Heart left ventricle (tissue), 16 donors: ENCODE measurements at regions not wholly inside any gene's neighbourhood (a gene's known extent, or its start where the extent isn't known, plus 50 kb on each side); places are given as distances from the start of the nearest gene placed in this dataset.
"Not testable (repeated sequence)": the region's sequence is repeated elsewhere in the genome, so short reads cannot be mapped to it uniquely, and the experiment has no call there.

Experiments used
- ATAC-seq, 4 donors: fragments of 200-7000 bp; cut with Tn5 transposase; one replicate each; pipeline ENCODE4 v1.9.1; 2020 to 2022; ENCODE audit warnings: moderate library complexity in 4 of 4, mild to moderate bottlenecking in 3 of 4, moderate number of reproducible peaks in 1 of 4
- DNase-seq, 5 donors: peaks; one replicate each; pipeline ENCODE4 v3.0.0-alpha.2; 2020
- H3K27ac ChIP-seq, 12 donors: fragments of 200-600 bp; sonication (generic) in 4 of 12; one replicate each; pipeline versions ENCODE4 v1.5.0 to v1.8.0; 2016 to 2022; ENCODE audit warnings: mild to moderate bottlenecking in 2 of 12
- H3K27me3 ChIP-seq, 9 donors: fragments of 200-600 bp; sonication (generic) in 2 of 9; one replicate each; pipeline versions ENCODE4 v1.5.1 to v1.8.0; 2016 to 2022; ENCODE audit warnings: mild to moderate bottlenecking in 3 of 9
- H3K36me3 ChIP-seq, 9 donors: fragments of 200-600 bp; sonication (generic) in 2 of 9; one replicate each; pipeline versions ENCODE4 v1.5.0 to v1.8.0; 2018 to 2022; ENCODE audit warnings: mild to moderate bottlenecking in 2 of 9
- H3K4me1 ChIP-seq, 12 donors: fragments of 200-600 bp; sonication (generic) in 4 of 12; one replicate each; pipeline versions ENCODE4 v1.5.0 to v1.8.0; 2016 to 2022; ENCODE audit warnings: mild to moderate bottlenecking in 3 of 12
- H3K4me3 ChIP-seq, 12 donors: fragments of 200-600 bp; sonication (generic) in 4 of 12; one replicate each; pipeline versions ENCODE4 v1.5.0 to v1.8.0; 2017 to 2022; ENCODE audit warnings: mild to moderate bottlenecking in 9 of 12, moderate library complexity in 4 of 12
- H3K9me3 ChIP-seq, 12 donors: fragments of 200-600 bp; sonication (generic) in 4 of 12; one replicate each; pipeline versions ENCODE4 v1.5.0 to v1.8.0; 2016 to 2022; ENCODE audit warnings: mild to moderate bottlenecking in 1 of 12
- WGBS, 4 donors: extraction: QIAGEN DNeasy Blood & Tissue Kit in 2 of 4; methylation state at CpG; one replicate each; pipeline versions ENCODE4 v1.1.5 to v1.1.7; 2013 to 2018; 5-methylcytosine and 5-hydroxymethylcytosine counted together
- intact Hi-C, 10 donors: fragments of 100-400 bp; cut with DNase I; formaldehyde crosslinking; loops; one replicate each; pipeline versions ENCODE4 v1.11.1 to v1.14.2; 2022
- donor health status: ischemic (EF 13 %, LVEDD 7.1; RV severe dilation, severe dysfunction).
- donor health status: healthy with polysubstance abuse.
- donor health status: DM: no; HTN: yes; CAD: no.
- donor health status: DM: no; HTN: no; CAD: no.
- donor health status: ischemic (EF 25% LVEDD 6.9; RV normal size, moderate dysfunction).
- donor health status: ischemic (EF 25% LVEDD 5.7; RV mildly dilated, moderate dysfunction).
- donor health status: healthy.
- donor health status: DM: yes; HTN: yes; CAD: no.
- donor health status: ischemic (EF 35%, LVEDD 5.7; RV mildly dilated, moderate dysfunction).
- donor health status: nonischemic (EF 11% LVEDD 7.7; RV severe dilation, severe dysfunction).
- donor health status: DM: yes; HTN: yes; CAD: no.
- donor health status: PGD.
- donor health status: ischemic (EF 29% LVEDD 5.4; RV normal size, mild dysfunction).
- donor health status: nonischemic (EF 23%, LVEDD 6.1; RV moderate dilation, normal function).

GRCh38 chrX:3875638-3876037 lies 162.2 kb upstream of the PRKX start:
- H3K27me3 ChIP-seq, H3K27ac ChIP-seq, DNase-seq, H3K9me3 ChIP-seq, ATAC-seq, H3K4me1 ChIP-seq, H3K36me3 ChIP-seq, H3K4me3 ChIP-seq, intact Hi-C loops: not testable (repeated sequence)
- WGBS, 4 donors: no CpG with 5 or more reads among the region's 12 CpGs

- H3K4me1 ChIP-seq, H3K27ac ChIP-seq, ATAC-seq, H3K4me3 ChIP-seq, H3K27me3 ChIP-seq, intact Hi-C loops, H3K36me3 ChIP-seq, H3K9me3 ChIP-seq: not testable (repeated sequence)
- DNase-seq: peak in 1 of 5 donors; percentile 7
- WGBS, 4 donors: 75 to 79% (median 78%) methylated on average over 5 to 6 of the region's 12 CpGs; no CpG with 5 or more reads in 1 of the 4 donors
Observed at GRCh38 chrX:3872226-3872879, 158.9 kb upstream of the PRKX start.

DNA sequence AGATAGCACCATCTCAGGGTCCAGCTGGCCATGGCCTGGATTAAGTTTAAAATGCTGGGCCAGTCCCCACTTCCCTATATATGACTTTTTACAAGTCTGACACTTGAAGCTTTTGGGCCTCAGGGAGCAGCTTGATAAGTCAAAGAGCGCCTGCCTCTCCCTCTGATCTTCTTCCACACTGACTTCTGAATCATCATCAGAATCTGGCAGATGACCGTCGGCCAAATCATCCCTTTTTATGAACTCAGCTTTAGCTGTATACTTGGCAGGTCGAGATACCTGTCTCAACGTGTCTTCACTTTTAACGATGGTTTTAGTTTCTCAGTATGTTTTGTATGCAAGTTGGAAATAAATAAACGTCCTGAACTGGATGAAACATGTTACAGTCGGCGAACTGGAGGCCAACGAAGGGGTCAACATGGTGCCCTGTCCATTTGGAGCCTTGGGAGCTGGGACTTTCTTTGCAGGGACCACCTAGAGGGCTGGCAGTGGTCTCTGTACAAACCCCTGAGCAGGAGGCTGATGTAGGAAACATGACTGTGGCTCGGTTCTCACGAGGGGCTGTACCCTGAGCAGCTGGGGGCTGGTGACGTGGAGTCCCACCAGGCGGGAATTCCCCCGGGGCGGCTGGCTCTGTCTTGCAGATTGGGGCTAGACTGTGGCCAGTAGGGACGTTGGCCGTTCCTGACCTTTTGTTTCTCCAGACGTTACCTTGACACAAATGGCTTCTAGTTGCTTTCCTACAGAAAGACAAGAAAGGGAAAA lies 153.8 kb upstream of the PRKX start:
- intact Hi-C loops, H3K4me1 ChIP-seq, H3K4me3 ChIP-seq, ATAC-seq, H3K36me3 ChIP-seq, H3K27me3 ChIP-seq, H3K27ac ChIP-seq, H3K9me3 ChIP-seq, DNase-seq: not testable (repeated sequence)
- 95% methylated on average over 14 of the region's 19 CpGs; no CpG with 5 or more reads in 3 of the 4 donors for WGBS, 4 donors

DNA sequence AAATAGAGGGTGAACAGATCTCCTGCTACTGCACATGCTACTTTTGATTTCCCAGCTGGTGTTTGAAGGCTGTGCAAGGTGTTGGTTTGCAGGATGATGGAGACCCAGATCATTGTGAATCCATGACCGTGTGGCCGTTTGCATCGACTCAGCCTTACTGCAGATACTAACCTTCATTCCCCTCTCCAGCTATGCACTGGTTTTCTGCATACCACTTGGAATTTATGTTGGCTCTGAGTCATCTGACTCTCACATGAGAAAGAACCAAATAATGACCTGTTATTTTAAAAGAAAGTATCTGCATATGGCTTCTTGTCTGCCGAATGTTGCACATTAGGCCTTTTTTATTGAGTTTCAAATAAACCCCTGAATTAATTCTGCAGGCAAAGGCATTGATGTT lies 144.9 kb upstream of the PRKX start:
- intact Hi-C loops, DNase-seq, H3K27ac ChIP-seq, H3K4me3 ChIP-seq, H3K9me3 ChIP-seq, H3K27me3 ChIP-seq, ATAC-seq, H3K36me3 ChIP-seq, H3K4me1 ChIP-seq: not testable (repeated sequence)
- WGBS, 4 donors: no CpG with 5 or more reads among the region's 4 CpGs

GRCh38 chrX:3843522-3844145 lies 130.2 kb upstream of the PRKX start:
- H3K4me3 ChIP-seq: peak overlapping the region in 8 of 12 donors; percentile 37 to 48 (median 44)
- DNase-seq, H3K9me3 ChIP-seq, H3K27me3 ChIP-seq, H3K4me1 ChIP-seq, intact Hi-C loops, H3K36me3 ChIP-seq, H3K27ac ChIP-seq: not testable (repeated sequence)
- peak in 3 of 4 donors; percentile 60 to 83 (median 83) for ATAC-seq
- no CpG with 5 or more reads among the region's 85 CpGs for WGBS, 4 donors

GRCh38 chrX:3842822-3843521 lies 129.5 kb upstream of the PRKX start:
- H3K36me3 ChIP-seq, intact Hi-C loops, H3K27ac ChIP-seq, H3K4me1 ChIP-seq, H3K27me3 ChIP-seq, H3K9me3 ChIP-seq: not testable (repeated sequence)
- DNase-seq (peak in 1 of 5 donors; percentile 49), ATAC-seq (peak in 1 of 4 donors; percentile 75)
- H3K4me3 ChIP-seq: peak overlapping the region in 9 of 12 donors; percentile 18 to 48 (median 44)
- WGBS, 4 donors: 1% methylated on average over 31 of the region's 70 CpGs; no CpG with 5 or more reads in 3 of the 4 donors

DNA sequence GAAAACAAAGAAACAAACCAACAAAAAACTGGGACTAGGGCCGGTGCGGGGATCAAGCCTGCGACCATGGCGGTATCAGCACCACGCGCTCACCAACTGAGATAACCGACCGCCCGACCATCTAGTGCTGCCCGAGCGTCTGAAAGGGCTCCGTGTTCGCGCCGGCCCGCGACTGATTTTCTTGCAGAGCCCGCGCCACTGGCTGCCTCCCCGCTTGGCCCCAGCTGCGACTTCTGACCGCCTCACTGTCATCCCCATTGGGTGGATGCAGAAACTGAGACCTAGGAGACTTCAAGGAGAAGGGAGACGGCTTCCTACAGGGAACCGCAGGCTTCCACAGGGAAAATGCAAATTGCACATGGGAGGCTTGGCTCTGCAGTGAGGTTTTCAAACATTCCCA lies 125.3 kb upstream of the PRKX start:
- H3K36me3 ChIP-seq, ATAC-seq, intact Hi-C loops, H3K27ac ChIP-seq, H3K4me3 ChIP-seq, H3K27me3 ChIP-seq, H3K4me1 ChIP-seq, H3K9me3 ChIP-seq, DNase-seq: not testable (repeated sequence)
- WGBS, 4 donors: 99% methylated on average over 17 of the region's 24 CpGs; no CpG with 5 or more reads in 3 of the 4 donors

- H3K27me3 ChIP-seq, H3K36me3 ChIP-seq, ATAC-seq, DNase-seq, intact Hi-C loops, H3K27ac ChIP-seq, H3K4me1 ChIP-seq, H3K9me3 ChIP-seq, H3K4me3 ChIP-seq: not testable (repeated sequence)
- 98% methylated on average over 20 to 22 of the region's 58 CpGs; no CpG with 5 or more reads in 2 of the 4 donors for WGBS, 4 donors
Observed at GRCh38 chrX:3837958-3838643, 124.7 kb upstream of the PRKX start.

DNA sequence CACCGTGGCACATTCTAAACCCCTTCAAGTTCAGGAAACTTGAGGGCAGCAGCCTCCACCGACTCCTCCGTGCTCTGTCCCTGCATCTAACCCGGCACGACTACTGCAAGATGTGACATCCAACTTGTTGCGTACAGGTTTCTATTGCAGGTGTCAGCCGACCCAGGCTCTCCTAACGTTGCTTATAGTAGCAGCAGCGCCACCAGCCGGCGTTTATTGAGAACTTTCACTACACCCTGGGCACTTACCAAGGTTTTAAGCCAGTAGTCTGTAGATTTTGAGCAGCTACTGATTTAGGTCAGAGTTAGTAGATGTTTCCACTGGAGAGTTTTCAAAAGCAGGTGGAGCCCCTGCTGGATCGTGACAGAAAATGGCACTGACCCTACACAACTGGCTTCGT lies 123.8 kb upstream of the PRKX start:
- DNase-seq, H3K4me3 ChIP-seq, H3K27ac ChIP-seq, ATAC-seq, H3K9me3 ChIP-seq, H3K27me3 ChIP-seq, H3K36me3 ChIP-seq, H3K4me1 ChIP-seq, intact Hi-C loops: not testable (repeated sequence)
- 100% methylated on average over 1 of the region's 13 CpGs; no CpG with 5 or more reads in 3 of the 4 donors for WGBS, 4 donors
